ENCODE measurements at regions not wholly inside any gene's neighbourhood (a gene's known extent, or its start where the extent isn't known, plus 50 kb on each side); places are given as distances from the start of the nearest gene placed in this dataset.

DNA sequence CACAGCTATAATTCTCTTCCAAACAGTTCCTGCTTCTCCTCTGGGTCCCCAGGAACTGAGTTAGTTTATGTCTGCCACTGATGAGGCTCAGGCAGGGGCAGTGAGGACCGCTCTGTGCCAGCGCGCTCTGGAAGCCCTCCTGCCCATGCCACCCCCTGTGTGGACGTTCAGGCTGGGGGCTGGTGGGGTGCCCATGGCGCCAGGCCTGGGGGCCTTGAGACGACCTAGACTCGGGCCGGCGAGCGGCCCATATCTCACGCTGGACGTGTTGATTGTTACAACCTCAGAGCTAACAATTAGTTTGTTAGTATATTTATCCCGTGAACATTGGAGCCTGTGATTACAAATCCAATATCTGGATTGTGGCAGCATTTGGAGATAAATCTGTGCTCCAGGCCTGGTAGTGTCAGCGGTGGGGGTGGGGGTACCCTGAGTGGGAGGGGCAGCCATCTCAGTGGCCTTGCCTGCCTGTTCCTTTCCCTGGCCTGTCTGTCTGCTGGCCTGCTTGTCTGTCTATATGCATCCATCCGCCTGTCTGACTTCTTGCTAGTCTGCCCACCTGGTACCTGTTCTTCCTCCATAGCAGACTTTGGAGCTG, 256.5 kb upstream of the MVB12B start:
- TF ChIP-seq POLR2AphosphoS5 (IDR thresholded peaks at IDR 0.05; ENCODE audit: borderline replicate concordance, low read depth, low read length) (no peak), EZH2 (IDR thresholded peaks at IDR 0.05) (no peak), FOXP2 (optimal IDR thresholded peaks at IDR 0.05; ENCODE audit: control extremely low read depth, extremely low read length, insufficient read depth) (no peak)

All from SK-N-MC (cell line).